GM18526 (cell line): ENCODE measurements at regions not wholly inside any gene's neighbourhood (a gene's known extent, or its start where the extent isn't known, plus 50 kb on each side); places are given as distances from the start of the nearest gene placed in this dataset.

Source experiments
- POLR2A ChIP-seq: IDR thresholded peaks from 3 replicates; pipeline ENCODE4 v1.6.1; 2011; ENCODE audit not compliant: insufficient read length; ENCODE audit errors: extremely low read depth

DNA sequence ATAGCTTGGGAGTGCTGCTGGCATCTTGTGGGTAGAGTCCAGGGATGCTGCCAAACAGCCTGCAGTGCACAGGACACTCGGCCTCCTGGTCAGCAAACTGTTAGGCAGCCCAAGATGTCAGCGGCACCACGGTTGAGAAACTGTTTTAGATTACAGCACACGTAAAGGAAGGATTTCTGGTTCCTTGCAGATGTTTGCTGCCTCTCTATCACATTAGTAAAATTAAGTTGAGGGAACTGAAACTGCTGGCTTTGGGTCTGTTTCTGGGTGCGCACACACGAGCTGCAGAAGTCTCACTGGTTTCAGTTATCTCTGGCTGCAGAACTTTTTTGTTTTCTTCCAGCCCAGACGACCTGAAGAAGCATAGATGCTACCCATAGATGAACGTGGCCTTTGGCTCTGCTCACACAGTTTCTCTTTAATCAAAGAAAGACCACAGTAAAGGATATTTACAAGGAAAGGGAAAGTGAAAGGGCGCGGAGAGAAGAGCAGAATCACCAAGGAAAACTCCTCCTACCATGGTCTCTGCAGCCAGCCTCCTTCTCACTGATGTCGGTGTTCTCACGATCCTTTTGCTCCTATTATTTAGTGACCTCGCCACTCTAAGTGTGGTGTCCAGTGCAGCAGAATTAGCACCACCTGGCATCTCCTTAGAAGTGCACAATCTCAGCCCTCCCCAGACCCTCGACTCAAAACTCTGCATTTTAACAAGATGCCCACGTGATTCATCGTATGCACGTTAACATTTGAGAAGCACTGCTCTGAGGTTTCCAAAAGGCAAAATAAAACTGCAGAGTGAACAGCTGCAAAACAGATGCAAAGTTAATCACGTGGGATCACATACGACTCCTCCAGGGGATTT lies 50.6 kb upstream of the AKAP13 start:
- TF ChIP-seq POLR2A = peak; percentile 39
